ENCODE measurements at regions not wholly inside any gene's neighbourhood (a gene's known extent, or its start where the extent isn't known, plus 50 kb on each side); places are given as distances from the start of the nearest gene placed in this dataset.

GRCh38 chr2:30048636-30049175 is 98.1 kb upstream of the YPEL5 start:
- DNase-seq (ENCODE audit: low read depth in 2 of 2) = no peak

GRCh38 chr2:30055548-30055947 is 91.3 kb upstream of the YPEL5 start:
- no peak for DNase-seq (ENCODE audit: low read depth in 2 of 2)

GRCh38 chr2:30060562-30060961 is 86.2 kb upstream of the YPEL5 start:
- DNase-seq (ENCODE audit: low read depth in 2 of 2) = no peak

- DNase-seq (ENCODE audit: low read depth in 2 of 2) = no peak
These were observed 78.7 kb upstream of the YPEL5 start for GRCh38 chr2:30068067-30068466.

- peak; percentile 5 to 31 for DNase-seq (ENCODE audit: low read depth in 2 of 2)
These were observed 74.5 kb upstream of the YPEL5 start for GRCh38 chr2:30072250-30072842.

GRCh38 chr2:30073523-30073922 is 73.3 kb upstream of the YPEL5 start:
- no peak for DNase-seq (ENCODE audit: low read depth in 2 of 2)

- no peak for DNase-seq (ENCODE audit: low read depth in 2 of 2)
These were observed 72.8 kb upstream of the YPEL5 start for GRCh38 chr2:30074023-30074422.

GRCh38 chr2:30078521-30078920 is 68.3 kb upstream of the YPEL5 start:
- DNase-seq (ENCODE audit: low read depth in 2 of 2) = no peak

GRCh38 chr2:30084915-30085314 is 61.9 kb upstream of the YPEL5 start:
- DNase-seq (ENCODE audit: low read depth in 2 of 2) = no peak

- no peak for DNase-seq (ENCODE audit: low read depth in 2 of 2)
These were observed 57.6 kb upstream of the YPEL5 start for GRCh38 chr2:30089171-30089570.

GRCh38 chr2:30095402-30095801 is 51.4 kb upstream of the YPEL5 start:
- no peak for DNase-seq (ENCODE audit: low read depth in 2 of 2)

- DNase-seq (ENCODE audit: low read depth in 2 of 2) = no peak
These were observed 50.4 kb upstream of the YPEL5 start for GRCh38 chr2:30096451-30096850.

All from stimulated activated CD4-positive, alpha-beta T cell treated with anti-CD3 and anti-CD28 coated beads, Interleukin-1b, Interleukin-23, amount 100 ng/mL, for 1 hour (primary cell).